GM21576 (cell line): ENCODE measurements at regions not wholly inside any gene's neighbourhood (a gene's known extent, or its start where the extent isn't known, plus 50 kb on each side); places are given as distances from the start of the nearest gene placed in this dataset.
"Not testable (repeated sequence)": the region's sequence is repeated elsewhere in the genome, so short reads cannot be mapped to it uniquely, and the experiment has no call there.

ENCODE experiments used
- ATAC-seq: cut with Tn5 transposase; IDR thresholded peaks from one replicate; pipeline ENCODE4 v1.9.1; 2021; ENCODE audit warnings: mild to moderate bottlenecking, moderate library complexity; ENCODE audit not compliant: unreplicated experiment

DNA sequence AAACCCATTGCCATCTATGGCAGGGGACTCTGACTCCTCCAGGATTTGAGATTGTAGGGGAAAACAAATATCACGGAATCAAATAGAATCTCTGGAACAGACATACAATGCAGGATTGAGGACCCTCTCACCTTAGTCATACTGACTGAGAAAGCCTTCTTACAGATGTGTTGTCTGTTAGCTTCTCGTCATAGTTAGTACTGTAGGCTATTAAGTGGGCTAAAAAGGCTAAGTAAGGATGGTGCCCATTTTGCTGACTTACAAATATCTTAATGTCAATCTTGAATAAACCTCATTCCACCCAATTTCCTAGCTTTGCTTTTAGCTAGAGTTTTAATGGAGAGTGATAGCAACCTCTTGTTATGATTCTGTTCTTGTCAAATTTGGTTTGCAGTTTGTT lies 352.4 kb downstream of the QKI start:
- ATAC-seq = no peak

DNA sequence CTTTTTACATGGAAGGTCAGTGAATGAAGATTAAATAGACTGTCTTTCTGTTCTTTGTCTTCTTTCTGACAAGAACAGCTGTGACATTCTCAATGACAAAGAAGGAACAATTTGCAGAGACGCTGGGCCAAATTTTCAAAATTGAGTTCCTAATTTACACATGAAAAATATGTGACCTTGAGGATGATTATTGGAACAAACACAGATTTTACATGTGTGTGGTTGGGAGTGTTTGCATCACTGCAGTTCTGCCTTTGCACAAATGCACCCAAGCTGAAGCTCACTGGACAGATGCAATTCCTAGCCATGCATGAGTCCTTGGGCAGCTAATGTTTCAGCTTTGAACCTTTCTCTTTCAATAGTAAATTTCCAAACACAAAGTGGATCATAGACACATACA lies 350.8 kb downstream of the QKI start:
- ATAC-seq = no peak

DNA sequence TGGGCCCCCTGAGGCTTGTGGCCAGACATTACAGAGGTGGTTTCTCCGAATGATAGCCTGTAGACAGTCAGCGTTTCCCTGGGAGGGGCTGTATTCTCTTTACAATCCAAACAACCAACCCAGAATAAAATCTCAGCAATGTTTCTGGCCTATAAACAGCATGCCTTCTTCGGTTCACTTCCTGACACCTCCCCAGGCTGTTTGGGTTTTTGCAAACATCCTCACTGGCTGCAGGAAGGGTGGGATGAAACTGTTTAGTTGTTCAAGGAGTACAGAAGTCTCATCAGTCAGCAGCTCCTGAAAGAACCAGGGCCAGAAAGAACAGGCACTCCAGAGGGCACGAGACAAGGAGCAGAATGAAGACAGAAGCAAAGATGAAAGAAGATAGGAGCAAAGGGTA lies 350.0 kb downstream of the QKI start:
- no peak for ATAC-seq

DNA sequence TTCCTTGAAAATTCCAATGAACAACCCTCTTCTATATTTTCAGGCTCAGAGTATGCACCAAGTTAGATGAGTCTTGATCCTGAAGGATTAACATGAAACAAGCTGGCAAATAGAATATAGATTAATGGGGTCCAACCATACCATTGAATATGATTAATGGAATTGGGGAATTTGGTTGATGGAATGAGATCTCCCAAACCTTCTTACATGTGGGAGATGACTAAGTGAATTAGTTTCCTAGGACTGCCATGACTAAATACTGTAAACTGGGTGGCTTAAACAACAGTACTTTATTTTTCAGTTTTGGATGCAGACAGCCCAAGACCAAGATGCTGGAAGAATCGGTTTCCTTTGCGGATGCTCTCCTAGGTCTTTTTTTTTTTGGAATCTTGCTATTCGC lies 347.0 kb downstream of the QKI start:
- no peak for ATAC-seq

DNA sequence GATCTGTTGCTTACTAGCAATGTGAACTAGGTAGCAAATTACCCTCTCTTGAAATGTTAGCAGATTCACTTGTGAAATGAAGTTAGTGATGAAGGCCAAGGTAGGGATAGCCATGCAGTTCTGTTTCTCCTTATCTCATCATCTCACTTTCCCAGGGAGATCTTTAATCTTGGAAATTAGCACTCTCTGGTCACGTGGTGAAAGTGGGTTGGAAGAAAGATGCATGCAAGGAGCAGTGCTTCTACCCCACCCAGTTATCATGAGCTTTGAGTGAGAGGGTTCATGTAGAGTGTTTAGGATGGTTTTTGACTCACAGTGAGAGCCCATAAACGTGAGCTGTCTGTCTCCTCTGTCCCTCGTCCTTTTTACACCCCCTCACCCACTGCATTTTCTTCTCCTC lies 346.3 kb downstream of the QKI start:
- ATAC-seq = no peak

DNA sequence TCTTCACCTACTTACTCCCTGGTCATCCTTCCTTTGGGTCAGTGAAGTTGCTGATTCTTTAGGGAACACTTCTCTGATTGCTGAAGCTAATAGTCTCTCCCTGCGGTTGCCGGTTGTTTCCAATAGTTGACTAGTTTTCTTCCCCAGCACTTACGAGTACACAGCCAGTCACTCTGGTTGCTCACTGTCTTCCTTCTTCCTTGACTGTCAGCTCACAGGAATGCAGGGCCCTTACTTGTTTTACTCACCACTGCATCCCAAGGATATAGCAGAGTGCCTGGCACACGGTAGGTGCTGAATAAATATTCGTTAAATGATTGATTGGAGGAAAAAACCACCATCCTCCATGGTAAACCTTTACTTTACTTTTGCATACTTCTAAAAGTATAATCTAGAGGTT lies 345.0 kb downstream of the QKI start:
- no peak for ATAC-seq

DNA sequence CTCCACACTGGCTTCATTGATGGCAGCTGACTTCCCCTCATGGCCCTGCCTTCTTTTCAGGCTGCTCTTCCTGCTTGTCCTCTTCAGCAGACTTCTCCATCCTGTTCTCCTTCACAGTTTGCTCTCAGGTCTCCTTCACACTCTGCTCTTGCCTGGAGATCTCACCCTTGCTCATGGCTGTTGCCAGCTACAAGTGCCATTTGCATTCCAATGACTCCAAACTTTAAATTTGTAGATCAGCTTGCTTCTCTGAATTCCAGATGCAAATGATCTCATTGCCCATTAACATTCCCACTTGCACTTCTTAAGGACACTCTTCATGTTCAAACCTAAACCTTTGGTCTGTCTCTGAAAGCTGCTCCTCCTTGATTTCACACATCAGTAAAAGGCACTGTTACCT lies 343.0 kb downstream of the QKI start:
- ATAC-seq = no peak

DNA sequence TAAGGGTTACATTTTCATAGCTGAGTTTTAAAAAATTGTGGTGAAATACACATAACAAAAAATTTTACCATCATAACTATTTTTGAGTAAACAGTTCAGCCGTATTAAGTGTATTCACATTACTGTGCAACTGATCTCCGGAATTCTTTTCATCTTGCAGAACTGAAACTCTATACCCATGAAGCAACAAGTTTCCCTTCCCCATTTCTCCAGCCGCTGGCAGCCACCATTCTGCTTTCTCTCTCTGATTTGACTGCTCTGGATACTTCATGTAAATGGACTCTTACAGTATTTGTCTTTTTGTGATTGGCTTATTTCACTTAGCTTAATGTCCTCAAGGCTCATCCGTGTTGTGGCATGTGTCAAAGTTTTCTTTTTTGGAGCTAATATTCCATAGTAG lies 341.6 kb downstream of the QKI start:
- ATAC-seq = peak; percentile 100

DNA sequence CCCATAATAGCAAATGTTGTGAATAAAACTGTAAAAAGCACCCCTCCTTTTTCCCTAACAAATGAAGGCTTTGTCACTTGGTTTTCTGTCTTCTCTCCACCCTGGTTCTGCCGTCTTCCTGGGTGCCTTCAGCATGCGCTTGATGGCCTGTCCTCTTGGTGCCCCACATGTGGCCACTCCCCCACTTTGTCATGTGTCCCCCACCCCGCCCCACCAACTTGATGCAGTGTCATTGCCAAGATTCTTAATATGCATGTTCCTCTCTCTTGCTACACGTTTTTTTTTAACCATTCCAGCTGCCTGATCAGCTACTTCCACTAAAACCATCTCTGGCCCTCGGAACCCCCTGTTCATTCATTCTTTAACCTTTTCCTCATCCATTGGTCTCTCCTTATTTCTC lies 340.3 kb downstream of the QKI start:
- ATAC-seq = no peak

DNA sequence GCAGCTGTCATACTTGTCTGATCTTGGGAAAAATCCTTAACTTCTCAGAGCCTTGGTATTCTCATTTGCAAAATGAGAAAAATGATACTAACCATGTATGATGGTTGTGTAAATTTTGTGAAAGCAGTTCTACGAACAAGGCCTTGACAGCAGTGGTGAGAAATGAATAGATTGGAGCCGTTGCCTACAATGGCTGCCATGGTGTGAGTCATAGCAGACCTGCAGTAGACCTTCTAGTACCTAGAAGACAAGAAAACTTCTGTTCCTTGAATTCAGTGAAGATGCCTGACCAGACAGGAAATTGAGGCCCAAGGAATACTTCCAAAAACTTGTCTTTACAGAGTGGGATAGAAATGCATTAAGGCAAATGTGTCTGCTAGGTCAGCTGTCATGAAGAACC lies 338.9 kb downstream of the QKI start:
- no peak for ATAC-seq

DNA sequence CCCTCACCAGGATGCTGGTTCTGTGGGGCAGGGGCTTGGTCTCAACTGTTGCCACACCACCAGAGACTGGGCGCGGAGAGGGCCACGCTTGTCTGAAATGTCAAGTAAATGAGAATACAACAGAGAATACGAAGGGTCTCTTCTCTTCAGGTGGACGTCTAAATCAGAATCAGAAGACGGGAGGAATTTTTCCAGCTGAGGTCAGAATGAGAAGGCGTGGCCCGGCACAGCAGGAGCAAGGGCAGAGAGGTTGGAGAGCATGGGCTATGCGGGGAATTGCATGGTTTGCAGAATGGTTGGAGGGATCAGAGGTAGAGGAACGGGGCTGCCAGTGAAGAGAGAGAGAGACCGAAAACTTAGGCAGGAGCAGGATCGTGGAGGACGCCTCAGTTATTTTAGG lies 337.9 kb downstream of the QKI start:
- ATAC-seq = no peak

DNA sequence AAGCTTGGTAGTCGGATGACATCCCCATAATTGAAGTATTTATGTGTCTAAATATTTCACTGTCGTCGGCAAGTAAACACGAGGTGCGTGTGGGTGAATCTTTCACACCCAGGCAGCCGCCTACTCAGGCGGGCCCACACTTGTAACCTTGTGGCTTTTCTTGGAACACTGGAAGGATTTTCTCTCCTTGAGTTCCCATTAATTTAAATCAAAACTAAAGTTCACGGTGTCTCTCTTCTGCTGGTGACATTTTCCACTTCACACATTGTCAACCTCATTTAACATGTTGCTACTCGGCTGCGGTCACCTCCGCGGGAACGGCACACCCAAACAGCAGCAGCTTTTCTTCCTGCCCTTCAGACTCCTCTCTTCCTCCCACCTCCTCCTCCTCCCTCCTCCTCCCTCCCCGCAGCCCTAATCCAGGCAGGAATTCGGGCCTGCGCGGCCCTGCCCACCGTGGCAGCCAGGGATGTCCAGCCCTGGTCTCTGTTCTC lies 336.6 kb downstream of the QKI start:
- ATAC-seq = no peak

DNA sequence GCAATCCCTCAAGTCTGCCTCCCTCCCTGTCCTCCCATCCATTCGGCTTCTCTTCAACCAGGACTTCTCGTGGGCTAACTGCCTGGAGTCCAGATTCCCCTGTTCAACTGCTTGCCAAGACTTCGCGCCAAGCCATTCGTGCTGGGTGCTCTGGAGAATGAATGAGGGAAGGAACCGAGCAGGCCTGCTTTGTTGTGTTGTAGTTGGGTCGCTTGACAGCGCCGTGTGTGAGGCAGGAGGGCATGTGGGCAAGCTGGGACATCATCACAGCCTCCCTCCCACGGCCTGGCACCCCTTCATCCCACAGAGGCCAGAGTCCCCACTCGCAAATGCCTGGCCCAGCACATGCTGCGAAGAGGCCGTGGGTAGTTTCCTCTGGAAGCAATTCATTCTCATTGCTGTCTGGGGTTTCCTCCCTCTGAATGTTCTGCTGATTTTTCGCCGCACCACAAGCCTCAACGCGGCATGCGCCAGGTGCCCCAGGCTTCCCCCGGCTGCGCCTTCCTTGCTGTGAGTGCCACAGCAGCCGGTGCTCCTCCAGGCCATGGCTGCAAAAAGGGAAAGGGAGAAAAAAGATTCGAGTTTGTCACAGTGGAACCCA lies 336.0 kb downstream of the QKI start:
- ATAC-seq = no peak

DNA sequence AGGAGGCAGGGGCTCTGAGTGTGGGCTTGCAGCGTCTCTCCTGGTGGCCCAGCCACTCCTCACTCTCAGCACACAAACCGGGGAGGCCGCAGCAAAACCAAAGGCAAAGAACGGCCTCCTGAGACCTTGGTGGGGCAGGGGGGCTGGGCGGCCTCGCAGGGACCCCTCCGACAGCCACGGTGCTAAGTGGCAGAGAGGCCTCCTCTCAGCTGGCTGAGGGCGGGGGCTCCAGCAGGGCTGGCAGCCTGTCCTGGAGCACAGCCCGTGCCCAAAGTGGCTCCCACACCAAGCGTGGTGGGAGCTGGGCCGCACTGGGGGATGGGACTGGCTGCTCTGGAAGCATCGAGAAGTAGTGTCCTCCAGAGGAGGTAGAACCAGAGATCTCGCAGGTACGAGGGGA lies 334.4 kb downstream of the QKI start:
- ATAC-seq = no peak

DNA sequence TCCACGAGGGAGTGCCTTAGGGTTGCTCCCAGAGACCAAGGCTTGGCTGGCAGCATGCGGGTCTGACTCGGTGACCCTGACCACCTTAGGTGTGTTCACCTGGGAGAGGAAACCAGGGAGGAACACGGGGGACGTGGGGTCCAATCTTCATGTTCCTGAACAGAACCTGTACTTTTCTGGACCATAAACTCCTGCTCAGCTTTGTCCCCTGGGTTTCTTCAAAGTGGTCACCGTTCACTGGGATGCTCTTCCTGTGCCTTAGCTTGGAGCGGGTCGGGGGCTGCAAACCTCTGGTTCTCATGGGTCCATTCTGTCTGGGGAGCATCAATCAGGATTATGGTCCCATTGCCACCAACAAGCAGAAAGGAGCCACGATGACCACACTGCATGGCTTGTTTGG lies 333.5 kb downstream of the QKI start:
- no peak for ATAC-seq

DNA sequence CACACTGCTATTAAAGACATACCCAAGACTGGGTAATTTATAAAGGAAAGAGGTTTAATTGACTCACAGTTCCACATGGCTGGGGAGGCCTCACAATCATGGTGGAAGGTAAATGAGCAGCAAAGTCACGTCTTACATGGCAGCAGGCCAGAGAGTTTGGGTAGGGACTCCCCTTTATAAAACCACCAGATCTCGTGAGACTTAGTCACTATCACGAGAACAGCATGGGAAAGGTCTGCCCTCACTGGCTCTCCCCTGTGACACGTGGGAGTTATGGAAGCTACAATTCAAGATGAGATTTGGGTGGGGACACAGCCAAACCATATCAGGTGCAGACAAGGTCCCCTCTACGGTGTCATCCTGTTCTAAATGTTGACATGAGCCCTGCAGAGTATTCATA lies 332.5 kb downstream of the QKI start:
- not testable (repeated sequence) for ATAC-seq

DNA sequence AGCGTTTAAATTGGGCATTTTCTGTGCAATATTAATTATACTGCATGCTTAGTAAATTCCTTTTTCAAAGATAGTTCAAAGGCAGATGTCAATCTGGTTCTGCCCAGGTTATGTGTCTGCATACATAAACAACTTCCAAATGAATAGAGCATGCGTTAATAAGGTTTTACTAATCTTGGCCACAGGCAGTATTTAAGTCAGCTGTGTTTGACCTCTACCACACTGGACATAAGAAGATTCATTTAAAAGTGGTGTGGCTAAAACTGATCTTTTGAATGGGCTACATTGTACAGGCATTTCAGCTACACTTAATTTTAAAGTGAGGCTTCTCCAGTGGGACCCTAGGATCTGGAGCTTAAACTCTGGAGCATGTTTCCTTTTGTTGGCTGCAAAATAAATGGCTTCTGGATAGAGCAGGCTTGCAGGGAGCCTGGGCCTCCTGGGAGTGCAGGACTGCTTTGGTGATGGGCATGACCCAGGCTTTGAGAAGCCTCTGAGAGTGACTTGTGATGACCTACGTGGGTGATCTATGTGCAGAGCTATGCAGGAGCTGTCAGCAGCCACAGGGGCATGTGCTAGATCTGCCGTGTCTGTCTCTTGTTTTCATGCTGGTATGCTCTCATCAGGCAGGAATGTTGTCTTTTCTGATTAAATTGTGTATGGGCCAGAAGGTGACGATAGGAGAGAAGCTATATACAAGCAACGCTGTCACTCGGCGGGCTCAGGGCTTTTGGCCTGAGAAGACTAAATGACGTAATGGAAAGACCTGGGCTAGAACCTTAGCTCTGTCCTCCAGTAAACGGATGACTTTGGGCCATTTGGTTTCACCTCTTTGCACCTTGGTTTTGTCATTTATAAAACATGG lies 331.2 kb downstream of the QKI start:
- no peak for ATAC-seq

DNA sequence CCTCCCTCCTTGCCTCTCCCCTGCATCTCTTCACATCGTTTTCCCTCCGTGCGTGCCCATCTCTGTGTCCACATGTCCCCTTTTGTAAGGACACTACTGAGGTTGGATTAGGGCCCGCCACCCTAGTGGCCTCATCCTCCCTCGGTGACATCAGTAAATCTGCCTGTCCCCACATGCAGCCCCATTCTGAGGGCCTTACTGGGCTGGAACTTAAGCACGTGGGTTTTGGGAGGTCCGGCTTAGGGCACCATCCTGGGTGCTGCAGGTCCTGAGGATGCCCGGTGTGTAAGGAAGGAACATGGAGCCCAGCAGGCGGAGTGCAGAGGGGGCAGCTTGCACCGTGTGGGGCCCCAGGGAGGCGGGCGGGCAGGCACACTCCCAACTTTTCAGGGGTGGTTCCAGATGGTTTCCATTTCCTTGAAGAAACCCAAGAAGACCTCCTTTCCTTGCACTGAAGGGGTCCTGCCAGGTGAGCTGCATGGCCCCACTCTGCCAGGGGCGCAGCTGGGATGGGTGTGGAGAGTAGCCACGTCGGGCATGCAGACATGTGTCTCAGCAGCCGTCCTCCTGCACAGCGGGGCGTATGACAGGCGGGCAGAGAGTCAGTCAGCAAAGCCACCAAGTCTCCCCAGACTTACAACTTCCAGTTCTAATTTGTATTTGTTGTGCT lies 329.9 kb downstream of the QKI start:
- ATAC-seq = no peak

DNA sequence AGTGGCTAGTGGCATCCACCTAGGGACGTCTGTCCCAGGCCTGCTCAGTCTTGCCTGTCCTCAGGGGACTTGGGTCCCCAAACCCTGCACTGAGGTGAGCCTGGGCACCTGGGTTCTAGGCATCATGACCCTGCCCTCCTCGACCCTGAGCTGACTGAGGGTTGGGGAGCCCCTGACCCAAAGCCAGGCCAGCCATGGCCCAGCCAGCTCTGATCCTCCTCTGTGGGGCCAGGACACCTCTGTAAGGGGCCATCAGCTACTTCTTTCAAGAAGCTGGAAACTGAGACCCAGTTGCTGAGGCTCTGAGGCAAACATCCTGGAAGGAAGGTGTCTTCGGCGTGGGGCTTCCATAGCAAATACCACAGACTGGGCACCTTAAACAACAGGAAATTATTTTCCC lies 329.3 kb downstream of the QKI start:
- no peak for ATAC-seq

DNA sequence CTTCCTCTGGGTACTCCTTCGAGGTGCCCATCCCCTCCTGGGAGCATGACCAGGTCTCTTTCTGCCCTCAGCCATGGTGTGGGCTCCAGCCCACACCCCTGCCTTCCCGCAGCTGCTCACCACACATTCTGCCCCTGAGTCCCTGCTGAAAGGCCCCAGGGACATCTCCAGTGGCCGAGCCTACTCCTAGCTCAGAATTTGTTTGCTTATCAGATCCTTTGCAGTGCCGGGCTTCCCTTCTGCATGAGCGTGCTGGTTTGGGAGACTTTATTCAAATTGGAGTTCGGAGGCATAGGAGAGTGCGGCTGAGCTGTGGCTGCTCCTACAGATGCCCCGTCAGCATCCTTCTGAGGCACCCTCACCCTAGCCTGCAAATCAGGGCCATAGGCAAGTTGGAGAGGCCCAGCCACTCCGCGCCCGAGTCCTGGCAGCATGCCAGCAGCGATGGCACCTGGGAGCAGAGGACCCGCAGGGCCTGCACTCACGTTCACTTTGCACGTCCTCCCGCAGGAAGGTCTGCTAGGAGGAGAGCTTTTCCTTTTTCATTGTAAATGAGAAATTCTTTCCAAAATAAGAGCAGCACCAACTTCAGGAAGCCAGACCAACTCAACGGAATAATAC lies 327.3 kb downstream of the QKI start:
- no peak for ATAC-seq

DNA sequence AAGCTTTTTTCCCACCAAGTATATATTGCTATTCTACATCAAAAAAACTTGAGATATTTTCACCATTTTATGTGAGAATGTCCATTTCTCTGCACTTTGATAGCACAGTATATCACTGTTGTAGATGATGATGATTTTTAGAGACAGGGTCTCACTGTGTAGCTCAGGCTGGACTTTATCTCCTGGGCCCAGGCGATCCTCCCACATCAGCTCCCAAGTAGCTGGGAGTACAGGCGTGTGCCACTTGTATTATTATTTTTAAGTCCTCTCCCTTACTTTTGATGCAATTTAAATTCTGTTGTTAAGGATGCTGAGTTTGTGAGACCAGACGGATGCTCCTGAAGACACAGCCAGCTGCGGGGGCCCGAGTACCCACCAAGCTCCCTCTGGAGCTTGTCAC lies 326.8 kb downstream of the QKI start:
- ATAC-seq = no peak

DNA sequence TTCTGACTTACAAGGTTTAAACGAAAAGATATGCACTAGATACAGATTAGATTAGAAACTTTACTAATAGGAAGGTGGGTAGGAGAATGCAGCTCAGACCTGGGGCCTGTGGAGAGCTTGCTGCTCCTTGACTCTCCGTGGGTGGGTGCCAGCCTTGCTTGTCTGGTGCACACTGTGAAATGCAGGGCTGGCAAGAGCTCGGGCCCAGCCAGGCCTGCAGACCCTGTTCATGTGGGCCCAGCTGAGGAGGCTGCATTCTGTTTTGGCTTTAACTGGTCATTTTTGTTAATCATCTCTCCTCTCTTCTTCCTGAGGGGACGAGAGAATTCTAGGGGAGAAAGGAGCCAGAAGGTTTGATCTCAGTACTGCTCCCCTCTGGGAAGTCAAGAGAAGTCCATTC lies 325.4 kb downstream of the QKI start:
- no peak for ATAC-seq
